Loucy (cell line): ENCODE measurements at regions not wholly inside any gene's neighbourhood (a gene's known extent, or its start where the extent isn't known, plus 50 kb on each side); places are given as distances from the start of the nearest gene placed in this dataset.

Source experiments
- CTCF ChIP-seq: fragments of 200-600 bp; sonication (generic); conservative IDR thresholded peaks from 2 replicates; pipeline ENCODE4 v1.5.1; 2014; ENCODE audit warnings: mild to moderate bottlenecking, antibody characterized with exemption, low read length
- EZH2phosphoT487 ChIP-seq: fragments of 200-600 bp; IDR thresholded peaks from 2 replicates; pipeline ENCODE4 v1.6.1; 2018; ENCODE audit warnings: antibody characterized with exemption, mild to moderate bottlenecking, moderate library complexity, borderline replicate concordance

GRCh38 chr5:129217179-129217578 is 122.6 kb downstream of the ISOC1 start:
- TF ChIP-seq CTCF (no peak), EZH2phosphoT487 (no peak)
